NCI-H226 (cell line): ENCODE measurements at regions not wholly inside any gene's neighbourhood (a gene's known extent, or its start where the extent isn't known, plus 50 kb on each side); places are given as distances from the start of the nearest gene placed in this dataset.

Source experiments
- DNase-seq: peaks from one replicate; pipeline ENCODE4 v3.0.0-alpha.2; 2015

- no peak for DNase-seq
Measured at GRCh38 chr2:12828980-12829379, 112.2 kb downstream of the TRIB2 start.

- no peak for DNase-seq
Measured at GRCh38 chr2:12831016-12831415, 114.3 kb downstream of the TRIB2 start.

- DNase-seq: no peak
Measured at GRCh38 chr2:12834239-12834638, 117.5 kb downstream of the TRIB2 start.

GRCh38 chr2:12835733-12836132 is 119.0 kb downstream of the TRIB2 start:
- no peak for DNase-seq

- no peak for DNase-seq
Measured at GRCh38 chr2:12839339-12839738, 122.6 kb downstream of the TRIB2 start.

GRCh38 chr2:12841021-12841420 is 124.3 kb downstream of the TRIB2 start:
- no peak for DNase-seq

- DNase-seq: no peak
Measured at GRCh38 chr2:12842917-12843316, 126.2 kb downstream of the TRIB2 start.

- no peak for DNase-seq
Measured at GRCh38 chr2:12844511-12844910, 127.8 kb downstream of the TRIB2 start.

- no peak for DNase-seq
Measured at GRCh38 chr2:12847694-12848575, 131.2 kb downstream of the TRIB2 start.

GRCh38 chr2:12852135-12852534 is 135.4 kb downstream of the TRIB2 start:
- peak; percentile 74 for DNase-seq

GRCh38 chr2:12854001-12854530 is 137.3 kb downstream of the TRIB2 start:
- no peak for DNase-seq

- no peak for DNase-seq
Measured at GRCh38 chr2:12855508-12855907, 138.8 kb downstream of the TRIB2 start.

GRCh38 chr2:12856934-12857601 is 140.3 kb downstream of the TRIB2 start:
- DNase-seq: peak; percentile 89

GRCh38 chr2:12857891-12858290 is 141.2 kb downstream of the TRIB2 start:
- no peak for DNase-seq

GRCh38 chr2:12858786-12859185 is 142.1 kb downstream of the TRIB2 start:
- no peak for DNase-seq

- DNase-seq: peak; percentile 53
Measured at GRCh38 chr2:12861344-12861930, 144.7 kb downstream of the TRIB2 start.

GRCh38 chr2:12862541-12862940 is 145.8 kb downstream of the TRIB2 start:
- DNase-seq: no peak

- DNase-seq: no peak
Measured at GRCh38 chr2:12863937-12864336, 147.2 kb downstream of the TRIB2 start.

GRCh38 chr2:12867631-12868287 is 151.0 kb downstream of the TRIB2 start:
- no peak for DNase-seq

- DNase-seq: no peak
Measured at GRCh38 chr2:12870692-12871091, 154.0 kb downstream of the TRIB2 start.

- DNase-seq: no peak
Measured at GRCh38 chr2:12871694-12872315, 155.1 kb downstream of the TRIB2 start.

- DNase-seq: no peak
Measured at GRCh38 chr2:12877761-12878160, 161.0 kb downstream of the TRIB2 start.

GRCh38 chr2:12879649-12880048 is 162.9 kb downstream of the TRIB2 start:
- DNase-seq: no peak
